Stimulated activated CD8-positive, alpha-beta memory T cell treated with anti-CD3 and anti-CD28 coated beads, Interleukin-15, amount 100 ng/mL, for 24 hours (primary cell): ENCODE measurements at regions not wholly inside any gene's neighbourhood (a gene's known extent, or its start where the extent isn't known, plus 50 kb on each side); places are given as distances from the start of the nearest gene placed in this dataset.
"Not testable (repeated sequence)": the region's sequence is repeated elsewhere in the genome, so short reads cannot be mapped to it uniquely, and the experiment has no call there.

Experiments
- DNase-seq: peaks from one replicate; pipeline ENCODE4 v3.0.0-alpha.2; 2020; ENCODE audit warnings: low read depth

GRCh38 chr14:89067293-89067972 lies 243.0 kb downstream of the TTC8 start:
- DNase-seq, result no peak

GRCh38 chr14:89078021-89078795 lies 253.8 kb downstream of the TTC8 start:
- no peak for DNase-seq

GRCh38 chr14:89085231-89085731 lies 260.8 kb downstream of the TTC8 start:
- DNase-seq, result no peak

GRCh38 chr14:89085737-89086382 lies 261.4 kb downstream of the TTC8 start:
- no peak for DNase-seq

- DNase-seq, result no peak
Measured at GRCh38 chr14:89088530-89088929, 264.1 kb downstream of the TTC8 start.

GRCh38 chr14:89089330-89089729 lies 264.9 kb downstream of the TTC8 start:
- DNase-seq, result no peak

GRCh38 chr14:89091781-89092180 lies 267.3 kb downstream of the TTC8 start:
- DNase-seq, result no peak

GRCh38 chr14:89093083-89093730 lies 268.8 kb downstream of the TTC8 start:
- no peak for DNase-seq

- DNase-seq, result no peak
Measured at GRCh38 chr14:89095036-89095435, 270.6 kb downstream of the TTC8 start.

GRCh38 chr14:89096946-89097345 lies 272.5 kb downstream of the TTC8 start:
- DNase-seq, result no peak

GRCh38 chr14:89098254-89098653 lies 273.8 kb downstream of the TTC8 start:
- no peak for DNase-seq

GRCh38 chr14:89104171-89104817 lies 279.8 kb downstream of the TTC8 start:
- not testable (repeated sequence) for DNase-seq

GRCh38 chr14:89104861-89105260 lies 280.4 kb downstream of the TTC8 start:
- DNase-seq, result not testable (repeated sequence)
